ENCODE measurements at regions not wholly inside any gene's neighbourhood (a gene's known extent, or its start where the extent isn't known, plus 50 kb on each side); places are given as distances from the start of the nearest gene placed in this dataset.

DNA sequence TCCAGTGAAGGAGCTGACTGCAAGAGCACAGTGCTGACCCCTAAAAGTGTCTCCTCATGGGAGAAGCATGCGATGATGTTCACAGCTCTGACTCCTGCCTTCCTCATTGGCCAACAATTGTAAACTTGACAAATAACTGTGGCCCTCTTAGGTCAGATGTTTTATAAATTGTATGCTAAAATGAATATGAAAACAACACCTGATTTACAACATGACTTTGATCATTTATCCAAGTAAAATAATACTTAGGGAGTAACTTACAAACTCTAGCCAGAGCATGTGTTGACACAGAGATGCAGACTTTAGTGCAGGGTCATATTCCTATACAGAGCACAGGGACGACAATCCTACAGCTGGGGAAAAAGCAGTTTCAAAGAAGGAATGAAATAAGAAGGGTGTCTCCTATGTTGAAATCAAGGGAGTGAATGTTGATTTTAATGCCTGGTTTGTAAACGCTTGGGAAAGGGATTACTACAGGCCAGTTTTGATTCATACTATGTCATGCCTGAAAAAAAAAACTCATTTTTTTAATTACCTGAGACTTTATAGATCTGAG lies 391.4 kb upstream of the AKR1E2 start:
- H3K4me3 Mint-ChIP-seq (ENCODE audit: unreplicated experiment): no peak overlapping the region
- H3K36me3 Mint-ChIP-seq (ENCODE audit: unreplicated experiment): no peaks in the 10 kb centered on the region
- H3K27ac Mint-ChIP-seq (ENCODE audit: unreplicated experiment): no peak overlapping the region
- H3K9me3 Mint-ChIP-seq (ENCODE audit: unreplicated experiment): no peaks in the 10 kb centered on the region
- H3K4me1 Mint-ChIP-seq (ENCODE audit: unreplicated experiment): peaks cover 11% of the 10 kb centered on the region
- H3K27me3 Mint-ChIP-seq (ENCODE audit: unreplicated experiment): no peaks in the 10 kb centered on the region
- no peak for TF ChIP-seq CTCF (IDR thresholded peaks at IDR 0.05)
- no peak for DNase-seq (ENCODE audit: extremely low spot score, unreplicated experiment)

DNA sequence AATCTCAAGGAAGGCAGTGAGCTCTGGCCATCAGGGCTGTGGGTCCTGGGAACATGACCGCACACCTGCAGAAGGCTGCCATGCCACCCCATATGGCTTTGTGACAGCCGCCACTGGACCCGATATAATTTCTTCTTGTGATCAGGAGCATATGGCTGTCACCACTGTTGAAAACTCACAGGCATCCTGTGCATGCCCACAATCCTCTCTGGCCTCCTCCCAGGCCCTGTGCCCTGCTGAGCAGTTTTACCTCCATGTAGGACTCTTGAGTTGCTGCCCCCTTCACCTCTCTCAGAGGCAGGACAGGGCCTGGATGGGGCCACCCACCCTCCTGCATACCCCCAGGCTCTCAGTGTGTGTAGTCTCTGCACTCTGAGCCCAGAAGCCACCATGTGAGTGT lies 391.9 kb upstream of the AKR1E2 start:
- no peak overlapping the region for H3K27ac Mint-ChIP-seq (ENCODE audit: unreplicated experiment)
- H3K27me3 Mint-ChIP-seq (ENCODE audit: unreplicated experiment): no peaks in the 10 kb centered on the region
- H3K36me3 Mint-ChIP-seq (ENCODE audit: unreplicated experiment): no peaks in the 10 kb centered on the region
- H3K9me3 Mint-ChIP-seq (ENCODE audit: unreplicated experiment): no peaks in the 10 kb centered on the region
- peaks cover 11% of the 10 kb centered on the region for H3K4me1 Mint-ChIP-seq (ENCODE audit: unreplicated experiment)
- H3K4me3 Mint-ChIP-seq (ENCODE audit: unreplicated experiment): no peak overlapping the region
- DNase-seq (ENCODE audit: extremely low spot score, unreplicated experiment): no peak
- TF ChIP-seq CTCF (IDR thresholded peaks at IDR 0.05): no peak

- Mint-ChIP-seq H3K27me3 (ENCODE audit: unreplicated experiment) (no peaks in the 10 kb centered on the region), H3K9me3 (ENCODE audit: unreplicated experiment) (peaks cover 2% of the 10 kb centered on the region), H3K4me3 (ENCODE audit: unreplicated experiment) (no peak overlapping the region), H3K27ac (ENCODE audit: unreplicated experiment) (no peak overlapping the region), H3K4me1 (ENCODE audit: unreplicated experiment) (peaks cover 12% of the 10 kb centered on the region), H3K36me3 (ENCODE audit: unreplicated experiment) (no peaks in the 10 kb centered on the region)
- DNase-seq (ENCODE audit: extremely low spot score, unreplicated experiment): no peak
- no peak for TF ChIP-seq CTCF (IDR thresholded peaks at IDR 0.05)
These were observed 394.7 kb upstream of the AKR1E2 start for GRCh38 chr10:4431114-4431863.

GRCh38 chr10:4429571-4429970 lies 396.4 kb upstream of the AKR1E2 start:
- Mint-ChIP-seq H3K27me3 (ENCODE audit: unreplicated experiment) (no peaks in the 10 kb centered on the region), H3K27ac (ENCODE audit: unreplicated experiment) (no peak overlapping the region), H3K36me3 (ENCODE audit: unreplicated experiment) (no peaks in the 10 kb centered on the region), H3K4me1 (ENCODE audit: unreplicated experiment) (peaks cover 14% of the 10 kb centered on the region), H3K9me3 (ENCODE audit: unreplicated experiment) (peaks cover 5% of the 10 kb centered on the region), H3K4me3 (ENCODE audit: unreplicated experiment) (no peak overlapping the region)
- TF ChIP-seq CTCF (IDR thresholded peaks at IDR 0.05): no peak
- no peak for DNase-seq (ENCODE audit: extremely low spot score, unreplicated experiment)

DNA sequence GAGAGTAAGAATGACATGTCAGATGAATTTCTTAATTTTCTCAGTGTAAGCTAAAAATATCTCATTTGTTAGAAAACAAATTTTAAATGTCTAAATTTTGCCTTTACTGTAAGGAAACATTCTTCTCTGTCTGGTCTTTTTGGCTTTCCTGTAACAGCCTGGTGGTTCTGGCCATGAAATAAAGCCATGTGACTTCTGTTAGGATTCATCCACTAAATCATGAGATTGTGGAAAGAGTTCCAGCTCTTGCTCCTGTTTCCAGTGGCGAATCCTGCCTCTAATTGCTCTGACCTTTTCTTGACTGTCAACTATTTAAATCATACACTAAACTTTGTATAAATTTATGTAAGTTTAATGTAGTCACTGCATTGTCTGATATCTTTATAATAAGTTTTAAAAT lies 398.5 kb upstream of the AKR1E2 start:
- Mint-ChIP-seq H3K27me3 (ENCODE audit: unreplicated experiment) (no peaks in the 10 kb centered on the region), H3K4me3 (ENCODE audit: unreplicated experiment) (no peak overlapping the region), H3K9me3 (ENCODE audit: unreplicated experiment) (peaks cover 5% of the 10 kb centered on the region), H3K36me3 (ENCODE audit: unreplicated experiment) (no peaks in the 10 kb centered on the region), H3K27ac (ENCODE audit: unreplicated experiment) (no peak overlapping the region), H3K4me1 (ENCODE audit: unreplicated experiment) (peaks cover 14% of the 10 kb centered on the region)
- no peak for DNase-seq (ENCODE audit: extremely low spot score, unreplicated experiment)
- TF ChIP-seq CTCF (IDR thresholded peaks at IDR 0.05): no peak

Measured in osteocyte (in vitro differentiated cells).